SK-N-SH treated with all-trans-retinoic acid at 6 μM for 48 hours (cell line): ENCODE measurements at regions not wholly inside any gene's neighbourhood (a gene's known extent, or its start where the extent isn't known, plus 50 kb on each side); places are given as distances from the start of the nearest gene placed in this dataset.

Experiments
- ATAC-seq: fragments of 200-7000 bp; cut with Tn5 transposase; 3 replicates; pipeline ENCODE4 v1.9.1; 2020; ENCODE audit warnings: mild to moderate bottlenecking, moderate library complexity
- ARNTL ChIP-seq: fragments of 450-650 bp; formaldehyde crosslinking; IDR thresholded peaks from 2 replicates; pipeline ENCODE4 v1.5.0; 2020; ENCODE audit warnings: low read depth, mild to moderate bottlenecking, moderate library complexity, borderline replicate concordance
- BACH2 ChIP-seq: fragments of 250-450 bp; sonication (Bioruptor Pico); IDR thresholded peaks from 2 replicates; pipeline ENCODE4 v1.9.0; 2021; ENCODE audit warnings: mild to moderate bottlenecking, borderline replicate concordance
- CREB5 ChIP-seq: fragments of 250-450 bp; sonication (Bioruptor Pico); IDR thresholded peaks from 2 replicates; pipeline ENCODE4 v1.5.1; 2020; ENCODE audit warnings: low read depth, mild to moderate bottlenecking, moderate library complexity
- ESRRG ChIP-seq: fragments of 250-450 bp; sonication (Bioruptor Pico); IDR thresholded peaks from 2 replicates; pipeline ENCODE4 v1.6.1; 2021; ENCODE audit warnings: mild to moderate bottlenecking
- GLIS3 ChIP-seq: fragments of 250-450 bp; sonication (Bioruptor Pico); IDR thresholded peaks from 2 replicates; pipeline ENCODE4 v1.5.0; 2020; ENCODE audit warnings: mild to moderate bottlenecking, moderate library complexity
- ISL1 ChIP-seq: fragments of 250-450 bp; sonication (Bioruptor Pico); IDR thresholded peaks from 2 replicates; pipeline ENCODE4 v2.1.2; 2022; ENCODE audit warnings: mild to moderate bottlenecking, moderate library complexity
- OSR1 ChIP-seq: fragments of 250-450 bp; sonication (Bioruptor Pico); IDR thresholded peaks from 2 replicates; pipeline ENCODE4 v1.8.0; 2022; ENCODE audit warnings: moderate library complexity, mild to moderate bottlenecking, inconsistent platforms
- PATZ1 ChIP-seq: fragments of 250-450 bp; sonication (Bioruptor Pico); IDR thresholded peaks from 2 replicates; pipeline ENCODE4 v1.8.0; 2020; ENCODE audit warnings: mild to moderate bottlenecking, moderate library complexity, borderline replicate concordance
- PPARA ChIP-seq: fragments of 250-450 bp; sonication (Bioruptor Pico); IDR thresholded peaks from 2 replicates; pipeline ENCODE4 v1.5.0; 2020; ENCODE audit warnings: mild to moderate bottlenecking, borderline replicate concordance
- SNAI2 ChIP-seq: fragments of 250-450 bp; sonication (Bioruptor Pico); IDR thresholded peaks from 2 replicates; pipeline ENCODE4 v1.5.0; 2020; ENCODE audit warnings: mild to moderate bottlenecking, moderate library complexity
- TCF4 ChIP-seq: fragments of 250-450 bp; sonication (Bioruptor Pico); IDR thresholded peaks from 2 replicates; pipeline ENCODE4 v1.8.0; 2021; ENCODE audit warnings: mild to moderate bottlenecking, moderate library complexity, borderline replicate concordance
- TOX ChIP-seq: fragments of 250-450 bp; sonication (Bioruptor Pico); IDR thresholded peaks from 2 replicates; pipeline ENCODE4 v1.8.0; 2021; ENCODE audit warnings: mild to moderate bottlenecking, moderate library complexity, borderline replicate concordance
- TSHZ2 ChIP-seq: fragments of 250-450 bp; sonication (Bioruptor Pico); IDR thresholded peaks from 2 replicates; pipeline ENCODE4 v1.5.0; 2020; ENCODE audit warnings: mild to moderate bottlenecking, moderate library complexity
- ZFP3 ChIP-seq: fragments of 250-450 bp; sonication (Bioruptor Pico); IDR thresholded peaks from 2 replicates; pipeline ENCODE4 v1.5.0; 2020; ENCODE audit warnings: mild to moderate bottlenecking, moderate library complexity
- ZFP30 ChIP-seq: fragments of 450-650 bp; formaldehyde crosslinking; IDR thresholded peaks from 2 replicates; pipeline ENCODE4 v1.5.0; 2022; ENCODE audit warnings: mild to moderate bottlenecking, moderate library complexity
- ZNF565 ChIP-seq: fragments of 450-650 bp; formaldehyde crosslinking; conservative IDR thresholded peaks from 2 replicates; pipeline ENCODE4 v1.5.0; 2020; ENCODE audit warnings: low read depth, mild to moderate bottlenecking, moderate library complexity
- ZNF70 ChIP-seq: fragments of 450-650 bp; formaldehyde crosslinking; IDR thresholded peaks from 2 replicates; pipeline ENCODE4 v1.5.0; 2020; ENCODE audit warnings: mild to moderate bottlenecking, moderate library complexity
- ZNF8 ChIP-seq: fragments of 450-650 bp; formaldehyde crosslinking; IDR thresholded peaks from 2 replicates; pipeline ENCODE4 v1.5.0; 2020; ENCODE audit warnings: mild to moderate bottlenecking, moderate library complexity
- TF ChIP-seq, protein P1 (sequence below): fragments of 250-450 bp; sonication (Bioruptor Pico); IDR thresholded peaks from 2 replicates; pipeline ENCODE4 v1.5.1; 2021; ENCODE audit warnings: mild to moderate bottlenecking, moderate library complexity
- TF ChIP-seq, protein P2 (sequence below): fragments of 250-450 bp; sonication (Bioruptor Pico); IDR thresholded peaks from 2 replicates; pipeline ENCODE4 v1.8.0; 2021; ENCODE audit warnings: low read depth, mild to moderate bottlenecking, moderate library complexity, borderline replicate concordance

DNA sequence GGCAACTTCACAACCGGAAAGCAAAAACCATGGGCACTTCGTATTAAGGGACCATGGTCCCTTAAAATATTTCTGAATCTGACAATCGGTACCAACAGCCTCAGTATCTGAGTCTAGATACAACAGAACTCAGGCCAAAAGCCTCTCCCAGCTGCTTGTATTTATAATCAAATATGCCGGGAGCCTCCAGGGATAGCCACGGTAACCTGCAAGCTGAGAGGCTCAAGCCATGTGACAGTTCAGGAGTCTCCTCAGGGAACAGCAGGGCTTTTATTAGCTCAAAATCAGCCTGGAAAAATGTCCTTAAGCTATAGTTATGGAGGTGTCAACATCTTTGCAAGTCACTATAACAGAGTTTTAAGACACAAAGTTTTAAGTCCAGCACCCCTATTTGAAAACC lies 352.8 kb upstream of the GYPC start (continued):
- TF ChIP-seq, protein P1, sequence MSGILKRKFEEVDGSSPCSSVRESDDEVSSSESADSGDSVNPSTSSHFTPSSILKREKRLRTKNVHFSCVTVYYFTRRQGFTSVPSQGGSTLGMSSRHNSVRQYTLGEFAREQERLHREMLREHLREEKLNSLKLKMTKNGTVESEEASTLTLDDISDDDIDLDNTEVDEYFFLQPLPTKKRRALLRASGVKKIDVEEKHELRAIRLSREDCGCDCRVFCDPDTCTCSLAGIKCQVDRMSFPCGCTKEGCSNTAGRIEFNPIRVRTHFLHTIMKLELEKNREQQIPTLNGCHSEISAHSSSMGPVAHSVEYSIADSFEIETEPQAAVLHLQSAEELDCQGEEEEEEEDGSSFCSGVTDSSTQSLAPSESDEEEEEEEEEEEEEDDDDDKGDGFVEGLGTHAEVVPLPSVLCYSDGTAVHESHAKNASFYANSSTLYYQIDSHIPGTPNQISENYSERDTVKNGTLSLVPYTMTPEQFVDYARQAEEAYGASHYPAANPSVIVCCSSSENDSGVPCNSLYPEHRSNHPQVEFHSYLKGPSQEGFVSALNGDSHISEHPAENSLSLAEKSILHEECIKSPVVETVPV = no peak
- TF ChIP-seq ZNF70 = no peak
- no peak for TF ChIP-seq BACH2 (CRISPR knock-in tag)
- TF ChIP-seq, all 23 proteins: peak for 0

- no peak for TF ChIP-seq PPARA
- TF ChIP-seq ZFP3 (CRISPR knock-in tag) = no peak
- TF ChIP-seq TSHZ2 (CRISPR knock-in tag) = no peak
- TF ChIP-seq OSR1 = no peak
- TF ChIP-seq, protein P2, sequence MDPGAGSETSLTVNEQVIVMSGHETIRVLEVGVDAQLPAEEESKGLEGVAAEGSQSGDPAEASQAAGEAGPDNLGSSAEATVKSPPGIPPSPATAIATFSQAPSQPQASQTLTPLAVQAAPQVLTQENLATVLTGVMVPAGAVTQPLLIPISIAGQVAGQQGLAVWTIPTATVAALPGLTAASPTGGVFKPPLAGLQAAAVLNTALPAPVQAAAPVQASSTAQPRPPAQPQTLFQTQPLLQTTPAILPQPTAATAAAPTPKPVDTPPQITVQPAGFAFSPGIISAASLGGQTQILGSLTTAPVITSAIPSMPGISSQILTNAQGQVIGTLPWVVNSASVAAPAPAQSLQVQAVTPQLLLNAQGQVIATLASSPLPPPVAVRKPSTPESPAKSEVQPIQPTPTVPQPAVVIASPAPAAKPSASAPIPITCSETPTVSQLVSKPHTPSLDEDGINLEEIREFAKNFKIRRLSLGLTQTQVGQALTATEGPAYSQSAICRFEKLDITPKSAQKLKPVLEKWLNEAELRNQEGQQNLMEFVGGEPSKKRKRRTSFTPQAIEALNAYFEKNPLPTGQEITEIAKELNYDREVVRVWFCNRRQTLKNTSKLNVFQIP (CRISPR knock-in tag) = no peak
- TF ChIP-seq CREB5 (CRISPR knock-in tag) = no peak
- TF ChIP-seq ARNTL = no peak
- TF ChIP-seq, protein P1 = no peak
- no peak for TF ChIP-seq TOX (CRISPR knock-in tag)
- no peak for TF ChIP-seq BACH2 (CRISPR knock-in tag)
- TF ChIP-seq ESRRG (CRISPR knock-in tag) = no peak
- TF ChIP-seq SNAI2 (CRISPR knock-in tag) = no peak
- no peak for TF ChIP-seq ZNF565 (CRISPR knock-in tag)
- no peak for TF ChIP-seq ZFP30 (CRISPR knock-in tag)
- ATAC-seq = no peak
These were observed 351.8 kb upstream of the GYPC start for GRCh38 chr2:126304154-126304553.

GRCh38 chr2:126306539-126306938 lies 349.4 kb upstream of the GYPC start:
- TF ChIP-seq, protein P2 (CRISPR knock-in tag) = no peak
- TF ChIP-seq TCF4 (CRISPR knock-in tag) (no peak), ESRRG (CRISPR knock-in tag) (no peak), ZNF8 (CRISPR knock-in tag) (no peak), BACH2 (CRISPR knock-in tag) (no peak), PPARA (no peak), PATZ1 (no peak), GLIS3 (CRISPR knock-in tag) (no peak), OSR1 (no peak), ZNF565 (CRISPR knock-in tag) (no peak), ISL1 (no peak), TSHZ2 (CRISPR knock-in tag) (no peak)
- ATAC-seq = no peak
